ENCODE measurements at regions not wholly inside any gene's neighbourhood (a gene's known extent, or its start where the extent isn't known, plus 50 kb on each side); places are given as distances from the start of the nearest gene placed in this dataset.
"Not testable (repeated sequence)": the region's sequence is repeated elsewhere in the genome, so short reads cannot be mapped to it uniquely, and the experiment has no call there.

DNA sequence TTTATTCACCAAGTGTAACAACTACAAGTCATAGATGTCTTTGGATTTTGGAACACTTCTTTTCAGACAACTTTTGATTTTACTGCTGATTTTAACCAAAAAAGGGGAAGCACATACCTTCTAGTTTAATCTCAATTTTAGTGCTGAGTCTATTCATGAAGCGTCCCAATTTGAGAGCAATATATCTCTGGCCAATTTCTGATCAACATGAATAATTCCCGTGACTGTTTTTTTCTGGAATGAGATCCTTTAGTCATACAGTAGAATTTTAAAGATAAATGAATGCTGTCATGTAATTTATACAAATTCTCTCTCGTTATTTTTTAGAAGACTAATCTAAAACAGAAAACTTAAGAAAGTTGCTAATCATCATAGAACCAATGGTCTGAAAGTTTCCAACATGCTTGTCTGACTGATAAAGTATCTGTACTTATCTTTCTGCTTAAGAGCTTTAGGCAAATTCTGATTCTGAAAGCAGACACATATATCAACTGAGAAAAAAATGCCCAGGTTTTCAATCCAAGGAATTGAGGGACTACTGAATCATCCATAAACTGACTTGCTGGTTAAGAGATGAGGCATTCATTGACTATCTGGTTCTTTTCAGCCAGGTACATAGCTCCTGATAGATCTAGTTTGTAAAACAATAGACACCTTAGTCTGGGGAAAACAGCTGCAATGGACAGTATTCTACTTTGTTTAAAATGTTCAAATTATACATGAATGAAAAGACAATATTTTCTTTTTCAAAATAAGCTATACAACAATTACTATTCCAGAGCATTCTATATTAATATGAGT lies 657.5 kb downstream of the RFPL4B start:
- DNase-seq, result no peak

GRCh38 chr6:113006494-113006893 lies 659.4 kb downstream of the RFPL4B start:
- no peak for DNase-seq

DNA sequence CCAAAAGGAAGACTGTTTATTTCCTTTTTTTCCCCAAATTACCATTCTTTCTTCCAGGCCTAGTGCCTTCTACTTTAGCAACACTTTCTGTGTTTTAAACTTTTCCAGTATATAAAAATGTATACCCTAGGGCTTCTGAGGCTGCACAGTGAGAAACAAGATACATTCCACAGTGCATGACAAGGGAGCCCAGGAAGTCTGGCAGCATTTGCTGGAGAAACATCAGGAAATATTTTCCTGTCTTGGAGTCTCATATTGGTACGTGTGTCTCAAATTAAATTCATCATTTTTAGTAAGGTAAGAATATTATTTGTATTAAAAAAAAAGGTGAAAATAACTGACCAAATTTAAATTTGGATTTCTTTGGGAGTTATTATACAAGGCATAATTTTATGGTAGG lies 662.6 kb downstream of the RFPL4B start:
- DNase-seq, result no peak

DNA sequence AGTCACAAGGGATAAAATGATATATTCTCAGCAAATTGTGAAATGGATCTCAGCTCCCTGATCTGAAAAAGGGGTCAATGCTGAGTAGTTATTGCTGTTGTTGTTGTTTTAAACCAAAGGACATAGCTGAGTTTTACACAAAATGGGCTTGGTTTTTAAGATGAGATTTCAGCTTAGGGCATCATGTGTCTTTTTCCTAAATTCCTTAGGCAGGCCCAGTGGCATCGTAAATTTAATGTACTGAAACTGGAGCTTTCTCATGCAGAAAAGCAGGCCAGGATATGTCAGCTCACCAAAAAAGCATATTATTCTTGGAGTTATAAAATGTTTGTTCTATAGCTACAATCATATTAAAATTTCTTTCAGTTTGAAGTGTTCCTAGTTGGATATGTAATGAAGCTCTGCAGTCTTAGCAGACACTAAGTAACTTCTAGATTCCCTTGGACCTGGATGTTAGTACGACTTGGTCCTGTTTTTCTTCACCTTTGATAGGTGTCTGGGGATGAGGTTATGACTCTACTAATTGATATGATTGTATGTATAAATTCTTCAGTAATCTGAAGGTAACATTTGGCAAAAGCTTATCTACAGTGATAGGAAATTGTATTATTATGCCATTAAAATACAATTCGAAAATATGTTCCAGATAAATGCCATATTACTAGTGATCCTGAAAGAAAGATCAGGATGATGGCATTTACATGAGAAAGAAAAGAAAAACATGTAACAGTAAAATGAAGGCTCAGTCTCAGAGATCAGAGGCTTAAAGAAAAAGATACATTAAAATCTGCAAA lies 663.3 kb downstream of the RFPL4B start:
- no peak for DNase-seq

DNA sequence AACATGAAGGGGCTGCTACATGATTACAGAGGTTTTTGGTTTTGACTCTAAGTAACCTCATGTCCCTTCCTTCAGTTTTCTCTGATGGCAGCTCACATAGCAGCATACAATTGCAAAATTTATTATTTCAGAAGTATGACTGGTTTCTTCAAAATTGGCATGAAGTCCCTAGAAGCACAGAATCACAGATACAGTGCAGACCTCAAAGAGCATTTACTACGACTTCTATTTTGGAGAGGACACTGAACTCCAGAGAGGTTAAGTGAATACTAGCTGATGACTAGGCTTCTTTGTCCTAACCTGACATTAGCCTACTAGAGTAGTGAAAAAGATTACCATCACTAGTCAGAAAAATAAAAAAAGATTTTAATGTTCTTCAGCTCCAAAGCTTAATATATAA lies 664.3 kb downstream of the RFPL4B start:
- DNase-seq, result no peak

DNA sequence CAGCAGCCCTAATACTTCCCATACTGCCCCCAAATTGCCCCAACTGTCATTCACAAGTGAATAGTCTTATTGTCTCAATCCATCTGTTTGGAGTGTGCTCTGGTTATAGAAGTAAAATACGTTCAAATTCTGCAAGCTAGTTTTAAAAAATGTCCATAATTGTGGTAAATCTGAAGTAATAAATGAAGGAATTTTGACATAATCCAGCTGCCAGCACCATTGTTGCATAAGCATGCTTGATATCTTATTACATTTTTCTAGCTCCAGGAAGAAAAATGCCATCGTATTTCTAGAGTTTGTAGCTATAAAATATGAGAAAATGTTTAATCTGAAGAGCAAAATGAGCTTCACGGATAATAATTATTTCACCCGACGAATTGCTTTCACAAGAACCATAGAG lies 664.7 kb downstream of the RFPL4B start:
- DNase-seq, result no peak

GRCh38 chr6:113015249-113015648 lies 668.1 kb downstream of the RFPL4B start:
- no peak for DNase-seq

DNA sequence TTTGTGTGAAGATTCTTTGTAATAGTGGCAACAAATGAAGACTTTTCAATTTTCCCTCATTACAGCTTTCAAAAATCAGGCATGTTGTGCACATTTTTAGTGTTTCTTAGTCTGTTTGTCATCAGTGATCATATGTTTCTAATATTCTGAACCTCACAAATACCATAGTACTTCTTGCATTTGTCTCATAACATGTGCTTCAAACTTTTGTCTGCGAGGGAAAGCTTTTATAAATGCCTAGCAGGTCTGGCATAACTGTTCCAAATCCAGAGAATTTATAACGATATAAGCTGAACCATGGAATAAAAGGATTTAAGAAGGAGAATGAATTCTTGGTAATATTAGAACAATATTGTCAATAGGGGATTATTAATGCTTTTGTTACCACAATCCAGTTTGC lies 670.2 kb downstream of the RFPL4B start:
- DNase-seq, result no peak

GRCh38 chr6:113018351-113019151 lies 671.4 kb downstream of the RFPL4B start:
- DNase-seq, result no peak

GRCh38 chr6:113019176-113019575 lies 672.0 kb downstream of the RFPL4B start:
- no peak for DNase-seq

DNA sequence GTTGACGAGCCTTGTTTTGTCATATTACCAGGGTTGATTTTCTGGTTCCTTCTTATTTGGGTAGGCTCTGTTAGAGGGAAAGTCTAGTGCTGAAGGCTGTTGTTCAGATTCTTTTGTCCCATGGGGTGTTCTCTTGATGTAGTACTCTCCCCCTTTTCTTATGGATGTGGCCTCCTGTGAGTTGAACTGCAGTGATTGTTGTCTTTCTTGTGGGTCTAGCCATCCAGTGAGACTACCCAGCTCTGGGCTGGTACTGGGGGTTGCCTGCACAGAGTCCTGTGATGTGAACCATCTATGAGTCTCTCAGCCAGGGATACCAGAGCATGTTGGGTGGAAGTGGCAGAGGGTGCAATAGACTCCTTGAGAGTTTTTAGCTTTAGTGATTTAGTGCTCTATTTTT lies 680.6 kb downstream of the RFPL4B start:
- no peak for DNase-seq

DNA sequence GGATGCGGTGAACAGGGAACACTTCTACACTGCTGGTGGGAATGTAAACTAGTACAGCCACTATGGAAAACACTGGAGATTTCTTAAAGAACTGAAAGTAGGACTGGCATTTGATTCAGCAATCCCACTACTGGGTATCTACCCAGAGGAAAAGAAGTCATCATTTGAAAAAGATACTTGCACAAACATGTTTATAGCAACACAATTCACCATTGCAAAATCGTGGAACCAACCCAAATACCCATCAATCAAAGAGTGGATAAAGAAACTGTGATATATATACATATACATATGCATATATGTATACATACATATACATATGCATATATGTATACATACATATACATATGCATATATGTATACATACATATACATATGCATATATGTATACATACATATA lies 682.0 kb downstream of the RFPL4B start:
- DNase-seq, result not testable (repeated sequence)

- peak; percentile 4 for DNase-seq
Observed at GRCh38 chr6:113031591-113032238, 684.6 kb downstream of the RFPL4B start.

DNA sequence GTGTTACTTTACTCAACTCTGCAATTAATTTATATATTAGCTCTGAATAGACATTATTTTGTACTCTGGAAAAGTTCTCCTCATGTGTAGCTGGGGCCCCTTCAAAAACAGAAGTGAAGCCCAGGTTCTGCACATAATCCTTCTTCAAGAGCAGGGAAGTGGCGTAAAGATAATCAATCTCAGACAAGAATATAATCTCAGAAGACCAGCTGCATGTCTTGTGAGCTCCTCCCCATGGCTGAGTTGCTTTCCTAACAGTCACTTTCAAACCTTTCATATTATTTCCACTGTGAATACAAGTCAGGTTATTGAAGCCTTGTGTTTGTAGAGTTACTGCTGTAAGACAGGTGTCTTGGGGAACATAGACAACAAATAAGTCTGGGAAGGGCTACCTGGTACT lies 691.9 kb downstream of the RFPL4B start:
- no peak for DNase-seq

- DNase-seq, result no peak
Observed at GRCh38 chr6:113047148-113047547, 700.0 kb downstream of the RFPL4B start.

- DNase-seq, result no peak
Observed at GRCh38 chr6:113047932-113048331, 700.8 kb downstream of the RFPL4B start.

DNA sequence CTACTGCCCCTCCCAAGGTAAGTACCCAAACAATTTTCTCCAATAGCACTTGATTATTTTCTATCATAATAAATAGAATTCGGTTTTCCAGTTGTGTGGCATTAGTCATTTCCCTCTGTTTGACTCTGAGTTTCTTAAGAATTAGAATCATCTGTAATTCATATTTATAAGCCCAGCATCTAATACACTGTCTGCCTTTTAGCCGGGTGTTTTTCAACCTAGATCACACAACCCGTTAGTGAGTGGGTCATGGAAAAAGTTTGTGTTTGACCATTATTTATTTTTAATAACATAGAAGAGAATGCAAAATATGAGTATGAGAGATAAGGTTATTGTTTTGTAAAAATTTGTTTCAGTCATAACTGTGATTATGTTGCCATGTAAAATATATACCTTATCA lies 701.6 kb downstream of the RFPL4B start:
- no peak for DNase-seq

- DNase-seq, result no peak
Observed at GRCh38 chr6:113049190-113049589, 702.1 kb downstream of the RFPL4B start.

DNA sequence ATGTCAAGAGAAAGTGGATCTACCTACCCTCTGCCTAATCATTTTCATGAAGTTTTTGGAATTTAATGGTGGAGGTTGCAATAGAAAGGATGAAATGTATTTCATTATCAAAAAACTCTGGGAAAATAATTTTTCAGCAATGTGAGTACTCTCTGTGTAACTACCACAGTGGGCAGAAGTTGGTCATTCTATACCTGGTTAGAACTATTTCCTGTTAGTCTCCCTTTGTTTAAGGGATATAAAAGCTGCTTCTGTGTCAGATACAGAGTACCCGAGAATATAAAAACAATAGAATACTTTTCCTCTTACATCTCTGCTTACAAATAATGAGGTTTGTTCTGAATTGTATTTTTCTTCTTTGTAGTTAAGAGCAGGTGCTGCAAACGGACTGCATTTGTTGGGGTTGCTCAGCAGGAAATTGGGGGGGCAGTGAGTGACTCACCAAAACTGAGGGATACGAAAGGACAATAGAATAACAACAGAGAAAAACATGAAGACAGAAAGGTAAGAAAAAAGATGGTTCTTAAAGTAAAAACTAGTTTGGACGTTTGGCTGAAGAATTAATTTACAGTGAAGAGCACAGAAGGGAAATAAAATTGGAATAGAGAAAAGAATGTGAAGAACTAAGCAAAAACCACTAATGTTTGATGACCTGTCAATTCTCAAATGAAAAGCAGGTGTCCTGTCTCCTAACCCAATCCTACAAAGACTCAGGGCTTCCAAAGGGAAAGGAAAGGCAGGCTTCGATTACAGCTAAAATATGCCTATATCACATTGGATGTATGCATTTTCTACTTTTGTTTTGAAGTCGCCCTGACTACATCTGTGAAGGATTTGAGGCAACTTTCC lies 703.1 kb downstream of the RFPL4B start:
- peak; percentile 12 for DNase-seq

DNA sequence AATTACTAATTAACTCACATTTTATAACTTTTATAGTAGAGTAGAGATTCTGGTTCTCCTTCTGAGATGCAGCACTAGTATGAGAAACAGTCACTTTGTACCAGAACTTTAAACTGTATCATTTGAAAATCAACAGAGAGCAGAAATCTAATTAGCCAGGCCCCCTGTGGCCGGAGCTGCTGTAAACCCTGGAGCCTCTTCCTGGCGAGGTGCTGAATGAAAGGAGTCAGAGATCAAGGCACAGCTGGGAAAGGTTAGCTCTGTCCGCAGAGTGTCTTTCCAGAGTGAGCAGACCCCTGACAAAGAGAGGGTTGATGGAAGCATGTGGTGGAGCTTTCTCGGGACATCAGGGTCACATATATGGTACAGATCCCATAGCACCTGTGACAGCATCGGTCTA lies 703.8 kb downstream of the RFPL4B start:
- peak; percentile 27 for DNase-seq

GRCh38 chr6:113052506-113052905 lies 705.4 kb downstream of the RFPL4B start:
- no peak for DNase-seq

DNA sequence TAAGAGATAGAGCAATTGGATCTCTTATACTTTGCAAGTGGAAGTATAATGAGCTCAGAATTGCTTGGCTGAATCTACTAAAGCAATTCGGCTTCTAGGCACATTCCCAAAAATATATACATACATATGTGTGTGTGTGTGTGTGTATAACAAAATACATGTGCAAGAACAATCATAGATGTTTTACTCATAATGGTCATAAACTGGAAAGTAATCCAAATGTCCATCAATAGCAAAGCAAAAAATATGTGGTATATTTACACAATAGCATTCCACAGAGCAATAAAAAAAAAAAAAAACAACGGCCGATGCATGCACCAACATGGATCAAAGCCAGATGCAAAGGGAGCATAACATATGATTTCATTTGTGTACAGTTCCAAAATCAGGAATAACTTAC lies 707.9 kb downstream of the RFPL4B start:
- no peak for DNase-seq

Data from NCI-H69 (cell line).